ENCODE measurements at regions not wholly inside any gene's neighbourhood (a gene's known extent, or its start where the extent isn't known, plus 50 kb on each side); places are given as distances from the start of the nearest gene placed in this dataset.

DNA sequence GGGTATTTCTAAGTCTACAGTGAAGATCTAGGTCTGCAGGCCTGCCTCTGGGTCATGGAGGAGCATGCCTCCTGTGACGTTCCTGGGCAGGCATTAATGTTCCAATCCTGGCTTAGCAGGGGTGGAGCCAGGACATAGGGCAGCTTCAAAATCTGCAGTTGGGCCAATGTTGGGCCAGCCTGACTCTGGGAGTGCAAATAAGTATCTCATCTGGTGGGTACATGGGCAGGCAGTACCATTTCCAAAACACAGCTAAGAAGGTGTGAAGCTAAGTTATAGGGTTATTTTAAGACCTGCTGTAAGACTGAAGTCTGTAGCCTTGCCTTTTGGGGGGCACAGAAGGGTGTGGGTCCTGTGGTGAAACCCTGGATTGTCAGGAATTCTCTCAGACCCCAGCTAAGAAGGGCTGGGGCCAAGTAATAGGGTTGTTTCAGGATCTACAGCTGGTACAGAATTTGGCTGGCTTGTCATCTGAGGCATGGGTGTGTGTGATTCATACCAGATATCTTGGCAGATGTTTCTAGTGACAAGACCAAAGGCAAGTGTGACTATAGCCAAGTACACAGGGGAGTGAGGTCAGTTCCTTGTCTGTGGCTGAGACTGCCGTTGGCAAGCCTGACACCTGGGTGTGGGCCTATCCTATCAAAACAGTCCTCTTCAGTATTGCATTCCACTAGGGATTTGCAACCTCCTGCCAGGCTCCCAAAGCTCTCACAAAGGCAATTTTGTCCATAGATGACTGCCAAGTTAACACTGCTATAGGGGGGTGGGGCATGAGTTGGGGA, 468.7 kb upstream of the B3GALT2 start:
- no peak for DNase-seq (ENCODE audit: low read depth, low spot score)

- no peak for DNase-seq (ENCODE audit: low read depth, low spot score)
Observed at GRCh38 chr1:193649587-193649986, 463.2 kb upstream of the B3GALT2 start.

- DNase-seq (ENCODE audit: low read depth, low spot score), result no peak
Observed at GRCh38 chr1:193634876-193635275, 448.5 kb upstream of the B3GALT2 start.

DNA sequence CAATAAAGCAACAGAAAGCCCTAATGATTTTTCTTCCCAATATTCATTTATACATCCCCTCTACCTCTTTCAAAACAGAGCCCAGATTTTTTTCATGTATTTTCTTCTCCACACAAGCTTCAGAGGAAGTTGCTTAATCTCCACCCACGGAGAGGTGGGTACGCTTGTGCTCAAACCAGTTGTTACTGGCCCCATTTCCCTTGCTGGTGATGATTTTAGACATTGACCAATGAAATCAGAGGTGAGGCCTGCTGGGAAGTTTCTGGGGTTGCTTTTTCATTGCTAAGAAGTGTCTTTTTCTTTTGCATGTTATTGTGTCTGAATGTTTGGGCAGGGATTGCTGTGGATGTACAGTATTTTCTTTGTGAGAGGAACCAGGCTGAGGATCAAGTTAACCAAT, 448.1 kb upstream of the B3GALT2 start:
- no peak for DNase-seq (ENCODE audit: low read depth, low spot score)

DNA sequence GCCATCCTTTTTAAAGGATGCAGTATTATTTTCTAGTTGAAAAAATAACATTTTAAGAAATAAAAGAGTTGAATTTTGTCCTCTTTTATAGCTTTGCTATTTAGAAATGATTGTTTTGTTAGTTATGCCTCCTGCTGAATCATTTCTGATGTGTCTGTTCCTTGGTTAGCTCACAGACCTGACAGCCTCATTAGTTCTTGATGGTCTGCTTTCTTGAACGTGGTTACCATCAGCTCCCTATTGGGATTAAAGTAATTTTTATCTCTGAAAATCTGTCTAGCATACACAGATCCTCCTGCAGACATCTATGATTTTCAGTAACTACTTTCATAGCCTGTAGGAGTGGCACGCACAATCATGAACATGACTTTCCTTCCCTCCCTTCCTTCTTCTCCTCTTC, 447.6 kb upstream of the B3GALT2 start:
- DNase-seq (ENCODE audit: low read depth, low spot score), result no peak

- DNase-seq (ENCODE audit: low read depth, low spot score), result no peak
Observed at GRCh38 chr1:193633093-193633492, 446.7 kb upstream of the B3GALT2 start.

- no peak for DNase-seq (ENCODE audit: low read depth, low spot score)
Observed at GRCh38 chr1:193631306-193631705, 444.9 kb upstream of the B3GALT2 start.

DNA sequence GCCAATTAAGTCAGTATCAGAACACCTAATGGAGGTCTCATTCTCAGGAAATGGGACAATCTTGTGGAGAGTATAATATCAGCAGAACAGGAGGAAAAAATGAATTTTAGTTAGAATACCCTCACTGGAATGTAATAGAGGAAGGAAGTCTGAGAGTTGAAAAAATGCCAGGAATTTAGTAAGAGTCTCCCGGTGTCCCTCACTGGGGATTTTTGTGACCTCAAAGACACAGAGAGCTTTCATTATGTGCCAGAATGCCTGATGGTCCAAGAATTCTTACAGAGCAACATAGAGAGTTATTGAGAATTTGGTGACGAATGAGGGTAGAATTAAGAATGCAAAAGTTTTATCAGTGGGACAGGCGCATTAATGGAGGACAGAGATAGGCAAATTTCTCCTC, 443.5 kb upstream of the B3GALT2 start:
- peak; percentile 17 for DNase-seq (ENCODE audit: low read depth, low spot score)

DNA sequence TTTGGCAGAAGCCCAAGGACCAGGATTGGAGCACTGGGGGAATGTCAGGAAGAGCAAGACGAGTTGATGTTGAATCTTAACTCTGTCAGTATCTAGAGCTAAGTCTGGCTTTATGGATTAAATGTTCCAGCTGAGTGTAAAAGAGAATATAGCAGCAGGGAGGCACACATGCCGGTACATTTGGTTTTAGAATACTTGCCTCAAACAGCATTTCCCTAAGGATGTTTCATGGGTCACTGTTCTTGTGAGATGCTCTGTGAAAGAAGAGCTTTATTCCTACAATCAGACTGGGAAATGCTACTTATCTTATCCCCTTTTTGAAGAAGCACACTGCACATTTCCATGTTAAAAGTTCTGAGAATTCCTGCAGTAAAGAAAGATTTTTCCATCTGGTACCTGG, 440.3 kb upstream of the B3GALT2 start:
- no peak for DNase-seq (ENCODE audit: low read depth, low spot score)

GRCh38 chr1:193625255-193625654, 438.8 kb upstream of the B3GALT2 start:
- DNase-seq (ENCODE audit: low read depth, low spot score), result no peak

- no peak for DNase-seq (ENCODE audit: low read depth, low spot score)
Observed at GRCh38 chr1:193619911-193620310, 433.5 kb upstream of the B3GALT2 start.

DNA sequence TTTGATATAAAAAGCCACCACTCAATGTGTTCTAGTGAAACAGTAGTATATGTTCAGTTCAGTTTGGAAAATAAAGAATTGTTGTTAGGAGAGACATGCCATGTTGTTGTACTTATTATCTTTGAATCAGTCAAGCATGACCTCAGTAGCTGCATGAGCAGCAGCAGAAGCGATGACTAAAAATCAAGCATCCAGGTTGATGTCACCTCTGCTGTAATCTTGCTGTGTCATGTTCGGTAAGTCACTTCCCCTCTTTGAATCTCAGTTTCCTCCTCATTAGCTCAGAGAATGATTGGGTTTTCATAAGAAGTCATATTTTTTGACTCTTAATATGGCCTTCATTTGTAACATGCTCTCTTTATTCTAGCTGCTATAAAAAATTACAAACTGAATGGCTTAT, 428.4 kb upstream of the B3GALT2 start:
- peak; percentile 53 for DNase-seq (ENCODE audit: low read depth, low spot score)

- DNase-seq (ENCODE audit: low read depth, low spot score), result no peak
Observed at GRCh38 chr1:193614275-193614674, 427.9 kb upstream of the B3GALT2 start.

DNA sequence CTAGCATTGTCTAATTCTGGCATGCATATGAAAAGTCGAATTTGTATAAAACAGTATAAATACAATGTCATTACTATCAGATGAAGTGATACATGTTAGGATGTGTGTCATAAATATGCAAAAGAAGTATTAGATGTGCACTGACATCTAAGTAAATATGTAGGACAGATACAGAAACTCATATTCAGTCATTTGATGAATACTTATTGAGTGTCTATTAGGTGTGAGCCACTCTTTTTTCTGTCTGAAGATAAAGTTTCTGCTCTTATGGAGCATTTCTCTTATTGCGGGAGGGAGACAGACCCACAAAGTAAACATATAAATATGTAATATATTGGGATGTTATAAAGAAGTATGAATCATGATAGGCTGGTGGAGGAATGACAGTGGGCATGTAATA, 426.6 kb upstream of the B3GALT2 start:
- DNase-seq (ENCODE audit: low read depth, low spot score), result no peak

GRCh38 chr1:193609592-193609991, 423.2 kb upstream of the B3GALT2 start:
- no peak for DNase-seq (ENCODE audit: low read depth, low spot score)

- DNase-seq (ENCODE audit: low read depth, low spot score), result no peak
Observed at GRCh38 chr1:193607787-193608186, 421.4 kb upstream of the B3GALT2 start.

- no peak for DNase-seq (ENCODE audit: low read depth, low spot score)
Observed at GRCh38 chr1:193606035-193606434, 419.6 kb upstream of the B3GALT2 start.

GRCh38 chr1:193602705-193603104, 416.3 kb upstream of the B3GALT2 start:
- no peak for DNase-seq (ENCODE audit: low read depth, low spot score)

DNA sequence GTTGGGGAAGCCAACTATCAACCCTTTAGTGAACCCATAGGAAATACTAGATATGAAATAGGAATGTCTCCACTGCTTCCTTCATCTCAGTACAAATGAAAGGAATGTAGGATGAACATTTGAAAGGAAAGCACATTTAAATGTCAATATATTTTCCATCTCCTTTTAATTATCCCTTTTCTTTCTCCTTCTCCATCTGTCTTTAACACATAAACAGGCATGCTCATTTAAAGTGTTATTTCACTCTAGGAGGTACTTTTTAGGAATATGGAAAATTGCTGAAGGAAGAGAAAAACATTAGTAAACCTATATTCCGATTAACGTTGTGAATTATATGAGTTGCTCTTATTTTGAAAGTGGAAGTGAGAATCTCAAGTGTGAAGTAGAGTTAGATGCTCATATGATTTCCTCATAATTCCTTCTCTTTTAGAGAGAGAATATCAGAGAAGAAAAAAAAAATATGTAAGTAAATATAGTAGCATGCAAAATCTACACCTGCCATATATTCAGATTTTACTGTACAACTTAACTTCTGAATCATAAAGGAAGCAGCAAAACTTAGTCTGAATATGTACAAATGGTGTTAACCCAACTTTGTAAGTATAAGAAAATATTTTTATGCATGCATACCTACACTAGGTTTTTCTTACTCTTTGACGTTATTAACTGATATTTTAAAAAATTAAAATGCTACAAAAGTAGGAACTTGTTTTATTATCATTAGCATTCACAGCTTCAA, 406.9 kb upstream of the B3GALT2 start:
- no peak for DNase-seq (ENCODE audit: low read depth, low spot score)

- DNase-seq (ENCODE audit: low read depth, low spot score), result no peak
Observed at GRCh38 chr1:193592317-193592716, 405.9 kb upstream of the B3GALT2 start.

- no peak for DNase-seq (ENCODE audit: low read depth, low spot score)
Observed at GRCh38 chr1:193590102-193590501, 403.7 kb upstream of the B3GALT2 start.

DNA sequence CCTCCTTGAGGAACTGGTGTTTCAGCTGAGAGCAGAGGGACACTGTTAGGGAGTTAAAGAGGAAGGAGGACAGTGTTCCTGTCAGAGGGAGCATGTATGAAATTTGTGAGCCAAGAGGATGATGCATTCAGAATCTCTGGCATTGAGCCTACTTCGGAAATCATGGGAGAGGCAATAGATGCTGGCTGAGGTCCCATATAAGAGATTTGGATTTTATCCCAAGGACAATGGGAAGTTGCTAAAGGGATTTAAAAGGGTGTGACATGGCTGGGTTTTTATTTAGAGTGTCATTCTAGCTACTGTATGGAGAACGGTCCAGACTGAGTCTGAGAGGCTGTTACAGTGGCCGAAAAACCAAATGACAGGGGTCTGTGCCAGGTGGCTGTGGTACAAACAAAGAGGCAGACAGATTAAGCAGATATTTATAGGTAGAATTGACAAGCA, 403.2 kb upstream of the B3GALT2 start:
- no peak for DNase-seq (ENCODE audit: low read depth, low spot score)

Measured in pulmonary artery endothelial cell (primary cell).